ENCODE measurements at regions not wholly inside any gene's neighbourhood (a gene's known extent, or its start where the extent isn't known, plus 50 kb on each side); places are given as distances from the start of the nearest gene placed in this dataset.

GRCh38 chr21:32070676-32071330, 198.0 kb downstream of the HUNK start:
- CTCF ChIA-PET: interaction anchor here (0.5 kb wide), 1 partner anchor 17 kb away, joined by 3 read pairs; no protein-coding TSS in a partner anchor
- POLR2A ChIA-PET (ENCODE audit: low non-redundant PET): no interaction called here
- DNase-seq (ENCODE audit: low spot score): no peak
- TF ChIP-seq CTCF (conservative IDR thresholded peaks at IDR 0.05; ENCODE audit: low read depth): no peak
- no peak overlapping the region for H3K27ac ChIP-seq

GRCh38 chr21:32070126-32070525, 197.3 kb downstream of the HUNK start:
- CTCF ChIA-PET: no interaction called here
- TF ChIP-seq CTCF (conservative IDR thresholded peaks at IDR 0.05; ENCODE audit: low read depth): no peak
- DNase-seq (ENCODE audit: low spot score): no peak
- POLR2A ChIA-PET (ENCODE audit: low non-redundant PET): no interaction called here
- H3K27ac ChIP-seq: no peak overlapping the region

- no peak for DNase-seq (ENCODE audit: low spot score)
- H3K27ac ChIP-seq: no peak overlapping the region
- no peak for TF ChIP-seq CTCF (conservative IDR thresholded peaks at IDR 0.05; ENCODE audit: low read depth)
- CTCF ChIA-PET: interaction anchor here (0.6 kb wide), 1 partner anchor 10 kb away, joined by 3 read pairs; no protein-coding TSS in a partner anchor
- POLR2A ChIA-PET (ENCODE audit: low non-redundant PET): no interaction called here
These were observed 192.8 kb downstream of the HUNK start for GRCh38 chr21:32065654-32066053.

- DNase-seq (ENCODE audit: low spot score): no peak
- POLR2A ChIA-PET (ENCODE audit: low non-redundant PET): no interaction called here
- H3K27ac ChIP-seq: no peak overlapping the region
- CTCF ChIA-PET: no interaction called here
- no peak for TF ChIP-seq CTCF (conservative IDR thresholded peaks at IDR 0.05; ENCODE audit: low read depth)
These were observed 191.6 kb downstream of the HUNK start for GRCh38 chr21:32064281-32064910.

- ChIA-PET POLR2A (ENCODE audit: low non-redundant PET) (no interaction called here), CTCF (no interaction called here)
- no peak for DNase-seq (ENCODE audit: low spot score)
- TF ChIP-seq CTCF (conservative IDR thresholded peaks at IDR 0.05; ENCODE audit: low read depth): no peak
- H3K27ac ChIP-seq: no peak overlapping the region
These were observed 189.9 kb downstream of the HUNK start for GRCh38 chr21:32062591-32063227.

GRCh38 chr21:32061729-32062128, 188.9 kb downstream of the HUNK start:
- ChIA-PET POLR2A (ENCODE audit: low non-redundant PET) (no interaction called here), CTCF (no interaction called here)
- DNase-seq (ENCODE audit: low spot score): no peak

More at GRCh38 chr21:32061729-32062128, 188.9 kb downstream of the HUNK start:
- no peak overlapping the region for H3K27ac ChIP-seq
- no peak for TF ChIP-seq CTCF (conservative IDR thresholded peaks at IDR 0.05; ENCODE audit: low read depth)

Measured in RWPE1 (cell line).